ENCODE measurements at regions not wholly inside any gene's neighbourhood (a gene's known extent, or its start where the extent isn't known, plus 50 kb on each side); places are given as distances from the start of the nearest gene placed in this dataset.

DNA sequence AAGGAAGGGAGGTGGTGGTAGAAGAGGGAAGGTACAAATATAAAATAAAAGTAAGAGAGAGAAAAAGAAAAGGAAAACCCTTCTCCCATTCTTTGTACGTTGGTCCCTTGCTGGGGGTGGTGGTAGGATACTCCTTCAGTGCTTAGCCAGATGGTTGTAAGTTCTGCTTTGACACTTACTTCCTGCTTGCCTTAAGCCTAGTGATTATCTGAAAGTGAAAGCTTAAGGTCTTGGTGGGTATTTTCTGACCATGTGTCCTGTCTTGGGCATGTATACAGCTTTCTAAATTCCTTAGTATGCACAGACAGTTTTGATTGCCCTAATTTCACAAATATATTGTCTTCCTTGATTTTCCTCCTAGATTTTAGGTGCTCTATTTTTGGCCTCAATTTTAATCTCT is 314.8 kb downstream of the PCDH17 start:
- TF ChIP-seq, protein P1, sequence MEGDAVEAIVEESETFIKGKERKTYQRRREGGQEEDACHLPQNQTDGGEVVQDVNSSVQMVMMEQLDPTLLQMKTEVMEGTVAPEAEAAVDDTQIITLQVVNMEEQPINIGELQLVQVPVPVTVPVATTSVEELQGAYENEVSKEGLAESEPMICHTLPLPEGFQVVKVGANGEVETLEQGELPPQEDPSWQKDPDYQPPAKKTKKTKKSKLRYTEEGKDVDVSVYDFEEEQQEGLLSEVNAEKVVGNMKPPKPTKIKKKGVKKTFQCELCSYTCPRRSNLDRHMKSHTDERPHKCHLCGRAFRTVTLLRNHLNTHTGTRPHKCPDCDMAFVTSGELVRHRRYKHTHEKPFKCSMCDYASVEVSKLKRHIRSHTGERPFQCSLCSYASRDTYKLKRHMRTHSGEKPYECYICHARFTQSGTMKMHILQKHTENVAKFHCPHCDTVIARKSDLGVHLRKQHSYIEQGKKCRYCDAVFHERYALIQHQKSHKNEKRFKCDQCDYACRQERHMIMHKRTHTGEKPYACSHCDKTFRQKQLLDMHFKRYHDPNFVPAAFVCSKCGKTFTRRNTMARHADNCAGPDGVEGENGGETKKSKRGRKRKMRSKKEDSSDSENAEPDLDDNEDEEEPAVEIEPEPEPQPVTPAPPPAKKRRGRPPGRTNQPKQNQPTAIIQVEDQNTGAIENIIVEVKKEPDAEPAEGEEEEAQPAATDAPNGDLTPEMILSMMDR (IDR thresholded peaks at IDR 0.05): no peak
- no peak for TF ChIP-seq EZH2 (IDR thresholded peaks at IDR 0.05; ENCODE audit: borderline replicate concordance, insufficient read depth, low read depth, low read length, poor library complexity, severe bottlenecking)
